Mesenchymal stem cell (in vitro differentiated cells and primary cell): ENCODE measurements at regions not wholly inside any gene's neighbourhood (a gene's known extent, or its start where the extent isn't known, plus 50 kb on each side); places are given as distances from the start of the nearest gene placed in this dataset.
A peak's percentile ranks its signal among the peaks of the same experiment; 100 is the strongest.

ENCODE experiments used
- DNase-seq: peaks from one replicate; pipeline ENCODE4 v3.0.0-alpha.2; 2013
- H2AFZ ChIP-seq: one replicate; pipeline ENCODE4 v1.6.1; 2013; ENCODE audit warnings: low read depth, mild to moderate bottlenecking, control low read depth, inconsistent platforms, low read length, moderate library complexity
- H2AK5ac ChIP-seq: 2 replicates; pipeline ENCODE4 v1.6.1; 2013; ENCODE audit warnings: low read length, moderate library complexity, mild to moderate bottlenecking, inconsistent platforms; ENCODE audit not compliant: severe bottlenecking
- H2BK120ac ChIP-seq: one replicate; pipeline ENCODE4 v1.6.1; 2013; ENCODE audit warnings: low read depth, mild to moderate bottlenecking, inconsistent platforms, low read length, moderate library complexity
- H2BK12ac ChIP-seq, 2 experiments: one replicate each; pipeline ENCODE4 v1.6.1; 2013; ENCODE audit warnings: inconsistent platforms in 2 of 2, low read length in 2 of 2, mild to moderate bottlenecking in 2 of 2, moderate library complexity in 2 of 2, control low read depth in 1 of 2
- H2BK15ac ChIP-seq: one replicate; pipeline ENCODE4 v1.6.1; 2013; ENCODE audit warnings: mild to moderate bottlenecking, low read depth, inconsistent platforms; ENCODE audit not compliant: poor library complexity, severe bottlenecking
- H2BK5ac ChIP-seq: 2 replicates; pipeline ENCODE4 v1.6.1; 2013; ENCODE audit warnings: low read depth, mild to moderate bottlenecking, low read length, control low read depth, inconsistent platforms; ENCODE audit not compliant: poor library complexity, severe bottlenecking
- H3K14ac ChIP-seq, 2 experiments: one replicate each; pipeline ENCODE4 v1.6.1; 2013; ENCODE audit warnings: inconsistent platforms in 2 of 2, low read length in 2 of 2, control low read depth in 1 of 2, mild to moderate bottlenecking in 1 of 2, moderate library complexity in 1 of 2
- H3K18ac ChIP-seq, 2 experiments: one replicate each; pipeline ENCODE4 v1.6.1; 2013; ENCODE audit warnings: inconsistent platforms in 2 of 2, low read length in 2 of 2, control low read depth in 1 of 2, low read depth in 1 of 2, mild to moderate bottlenecking in 1 of 2
- H3K23ac ChIP-seq, 2 experiments: one replicate each; pipeline ENCODE4 v1.6.1; 2013; ENCODE audit warnings: inconsistent platforms in 2 of 2, low read length in 2 of 2, mild to moderate bottlenecking in 2 of 2, moderate library complexity in 2 of 2, control low read depth in 1 of 2
- H3K27ac ChIP-seq: 2 replicates; pipeline ENCODE4 v1.5.1; 2013; ENCODE audit warnings: mild to moderate bottlenecking, moderate library complexity, low read length, control low read depth, inconsistent platforms; ENCODE audit not compliant: poor library complexity, severe bottlenecking
- H3K27me3 ChIP-seq, 2 experiments: 2 replicates each; pipeline versions ENCODE4 v1.6.1 to v1.7.0; 2013; ENCODE audit warnings: low read length in 2 of 2, mild to moderate bottlenecking in 2 of 2, moderate library complexity in 2 of 2, control low read depth in 1 of 2, inconsistent platforms in 1 of 2; ENCODE audit not compliant: control insufficient read depth in 1 of 2, insufficient read depth in 1 of 2
- H3K36me3 ChIP-seq, 2 experiments: 2 replicates each; pipeline versions ENCODE4 v1.6.1 to v1.7.0; 2013; ENCODE audit warnings: low read length in 2 of 2, control low read depth in 1 of 2, inconsistent platforms in 1 of 2, low read depth in 1 of 2, mild to moderate bottlenecking in 1 of 2; ENCODE audit not compliant: insufficient read depth in 2 of 2, control insufficient read depth in 1 of 2
- H3K4ac ChIP-seq, 2 experiments: one replicate each; pipeline ENCODE4 v1.6.1; 2013; ENCODE audit warnings: inconsistent platforms in 2 of 2, low read length in 2 of 2, mild to moderate bottlenecking in 2 of 2, moderate library complexity in 2 of 2, control low read depth in 1 of 2, low read depth in 1 of 2
- H3K4me1 ChIP-seq: 2 replicates; pipeline ENCODE4 v1.6.1; 2013; ENCODE audit warnings: low read depth, low read length, control low read depth; ENCODE audit not compliant: control insufficient read depth, insufficient read depth
- H3K4me2 ChIP-seq: 2 replicates; pipeline ENCODE4 v1.6.1; 2013; ENCODE audit warnings: low read length, mild to moderate bottlenecking, inconsistent platforms; ENCODE audit not compliant: poor library complexity, severe bottlenecking
- H3K4me3 ChIP-seq, 2 experiments: 2 replicates each; pipeline versions ENCODE4 v1.5.1 to v1.7.0; 2013; ENCODE audit warnings: low read length in 2 of 2, mild to moderate bottlenecking in 2 of 2, control low read depth in 1 of 2, low read depth in 1 of 2; ENCODE audit not compliant: insufficient read depth in 1 of 2
- H3K79me1 ChIP-seq: replicated peaks from 2 replicates; pipeline ENCODE4 v1.6.1; 2013; ENCODE audit warnings: mild to moderate bottlenecking, control low read depth, low read length, inconsistent platforms; ENCODE audit not compliant: poor library complexity, severe bottlenecking
- H3K9ac ChIP-seq: 2 replicates; pipeline ENCODE4 v1.7.0; 2013; ENCODE audit warnings: mild to moderate bottlenecking, low read length, moderate library complexity
- H3K9me3 ChIP-seq: 2 replicates; pipeline ENCODE4 v1.7.0; 2013; ENCODE audit warnings: mild to moderate bottlenecking, low read length; ENCODE audit not compliant: control insufficient read depth
- H4K8ac ChIP-seq: one replicate; pipeline ENCODE4 v1.6.1; 2013; ENCODE audit warnings: inconsistent platforms, mild to moderate bottlenecking, low read length, moderate library complexity
- H4K91ac ChIP-seq: one replicate; pipeline ENCODE4 v1.6.1; 2013; ENCODE audit warnings: mild to moderate bottlenecking, low read length, inconsistent platforms
- WGBS: methylation state at CpG from one replicate; pipeline ENCODE4 v1.1.7; 2013; ENCODE audit warnings: mixed read lengths; 5-methylcytosine and 5-hydroxymethylcytosine counted together

GRCh38 chr6:40762981-40763380, 175.8 kb upstream of the LRFN2 start:
- 94% methylated on average over 5 of the region's 5 CpGs for WGBS
- Histone ChIP-seq H3K79me1 (no peaks in the 10 kb centered on the region), H3K23ac (no peak overlapping the region)

GRCh38 chr6:40760887-40761286, 173.7 kb upstream of the LRFN2 start:
- H3K79me1 ChIP-seq, result no peaks in the 10 kb centered on the region
- no peak overlapping the region for H4K91ac ChIP-seq
- H2BK15ac ChIP-seq, result no peak overlapping the region
- WGBS, result 96% methylated on average over 3 of the region's 3 CpGs
- no peak overlapping the region for H2BK5ac ChIP-seq
- H3K4me1 ChIP-seq, result no peaks in the 10 kb centered on the region
- H4K8ac ChIP-seq, result no peak overlapping the region
- no peak overlapping the region for H3K4me3 ChIP-seq
- DNase-seq, result no peak
- no peak overlapping the region for H3K27ac ChIP-seq
- H2BK120ac ChIP-seq, result no peak overlapping the region
- H3K23ac ChIP-seq, result no peak overlapping the region
- H3K9ac ChIP-seq, result no peak overlapping the region
- H2AK5ac ChIP-seq, result no peak overlapping the region
- H2AFZ ChIP-seq, result no peak overlapping the region
- peaks cover 33 to 36% of the 10 kb centered on the region in 2 experiments for H3K27me3 ChIP-seq
- no peaks in the 10 kb centered on the region for H3K9me3 ChIP-seq
- H3K36me3 ChIP-seq, result no peaks in the 10 kb centered on the region
- H3K14ac ChIP-seq, result no peak overlapping the region
- peak overlapping the region in 1 of 2 experiments; percentile 37 for H3K4ac ChIP-seq
- H2BK12ac ChIP-seq, result no peak overlapping the region
- H3K18ac ChIP-seq, result no peak overlapping the region
- no peak overlapping the region for H3K4me2 ChIP-seq

More at GRCh38 chr6:40762981-40763380, 175.8 kb upstream of the LRFN2 start:
- Histone ChIP-seq H2BK15ac (no peak overlapping the region), H2BK5ac (no peak overlapping the region), H3K9ac (no peak overlapping the region), H4K91ac (no peak overlapping the region), H3K4me2 (no peak overlapping the region), H3K4me1 (no peaks in the 10 kb centered on the region), H3K27me3 (peaks cover 14 to 23% of the 10 kb centered on the region in 2 experiments), H2BK120ac (no peak overlapping the region), H3K36me3 (no peaks in the 10 kb centered on the region), H3K4me3 (no peak overlapping the region), H2BK12ac (no peak overlapping the region), H3K18ac (no peak overlapping the region), H2AFZ (no peak overlapping the region), H2AK5ac (no peak overlapping the region), H3K4ac (no peak overlapping the region), H3K14ac (no peak overlapping the region), H4K8ac (no peak overlapping the region), H3K9me3 (peaks cover 4% of the 10 kb centered on the region), H3K27ac (no peak overlapping the region)
- no peak for DNase-seq

- no peak overlapping the region for H2BK120ac ChIP-seq
- H2BK12ac ChIP-seq, result no peak overlapping the region
- H3K79me1 ChIP-seq, result no peaks in the 10 kb centered on the region
- H4K91ac ChIP-seq, result no peak overlapping the region
- no peak overlapping the region for H3K23ac ChIP-seq
- no peaks in the 10 kb centered on the region for H3K9me3 ChIP-seq
- H2BK15ac ChIP-seq, result no peak overlapping the region
- H3K14ac ChIP-seq, result no peak overlapping the region
- H3K4ac ChIP-seq, result no peak overlapping the region
- H3K4me2 ChIP-seq, result no peak overlapping the region
- no peak overlapping the region for H2BK5ac ChIP-seq
- H3K27me3 ChIP-seq, result peaks cover 40 to 46% of the 10 kb centered on the region in 2 experiments
- no peak overlapping the region for H2AFZ ChIP-seq
- H3K36me3 ChIP-seq, result no peaks in the 10 kb centered on the region
- no peak overlapping the region for H3K18ac ChIP-seq
- 89% methylated on average over 5 of the region's 5 CpGs for WGBS
- H3K4me1 ChIP-seq, result no peaks in the 10 kb centered on the region
- H3K4me3 ChIP-seq, result no peak overlapping the region
- H2AK5ac ChIP-seq, result no peak overlapping the region
- no peak overlapping the region for H3K9ac ChIP-seq
- no peak for DNase-seq
- no peak overlapping the region for H4K8ac ChIP-seq
- H3K27ac ChIP-seq, result no peak overlapping the region
These were observed 172.7 kb upstream of the LRFN2 start for GRCh38 chr6:40759838-40760237.

GRCh38 chr6:40759264-40759663, 172.1 kb upstream of the LRFN2 start:
- no peaks in the 10 kb centered on the region for H3K79me1 ChIP-seq
- no peak overlapping the region for H4K8ac ChIP-seq
- no peak overlapping the region for H3K4me3 ChIP-seq
- no peak overlapping the region for H2AFZ ChIP-seq
- no peaks in the 10 kb centered on the region for H3K4me1 ChIP-seq
- H3K9me3 ChIP-seq, result no peaks in the 10 kb centered on the region
- H2BK15ac ChIP-seq, result no peak overlapping the region
- no peak overlapping the region for H2BK12ac ChIP-seq
- no peak overlapping the region for H4K91ac ChIP-seq
- no peak overlapping the region for H3K23ac ChIP-seq
- no peak overlapping the region for H3K14ac ChIP-seq
- no peak overlapping the region for H3K9ac ChIP-seq
- 79% methylated on average over 3 of the region's 3 CpGs for WGBS
- no peaks in the 10 kb centered on the region for H3K36me3 ChIP-seq
- H3K27me3 ChIP-seq, result peaks cover 45 to 52% of the 10 kb centered on the region in 2 experiments
- no peak overlapping the region for H3K27ac ChIP-seq
- H2AK5ac ChIP-seq, result no peak overlapping the region
- no peak overlapping the region for H2BK120ac ChIP-seq
- H3K4me2 ChIP-seq, result no peak overlapping the region
- no peak for DNase-seq
- H3K4ac ChIP-seq, result no peak overlapping the region
- H3K18ac ChIP-seq, result no peak overlapping the region
- H2BK5ac ChIP-seq, result no peak overlapping the region
